Stimulated activated naive CD4-positive, alpha-beta T cell treated with Interleukin-2 at 50 U/mL for 16 hours (primary cell): ENCODE measurements at regions not wholly inside any gene's neighbourhood (a gene's known extent, or its start where the extent isn't known, plus 50 kb on each side); places are given as distances from the start of the nearest gene placed in this dataset.

Experiments
- DNase-seq: peaks from one replicate; lab custom pipeline; 2025; lab: John Stamatoyannopoulos, UW

DNA sequence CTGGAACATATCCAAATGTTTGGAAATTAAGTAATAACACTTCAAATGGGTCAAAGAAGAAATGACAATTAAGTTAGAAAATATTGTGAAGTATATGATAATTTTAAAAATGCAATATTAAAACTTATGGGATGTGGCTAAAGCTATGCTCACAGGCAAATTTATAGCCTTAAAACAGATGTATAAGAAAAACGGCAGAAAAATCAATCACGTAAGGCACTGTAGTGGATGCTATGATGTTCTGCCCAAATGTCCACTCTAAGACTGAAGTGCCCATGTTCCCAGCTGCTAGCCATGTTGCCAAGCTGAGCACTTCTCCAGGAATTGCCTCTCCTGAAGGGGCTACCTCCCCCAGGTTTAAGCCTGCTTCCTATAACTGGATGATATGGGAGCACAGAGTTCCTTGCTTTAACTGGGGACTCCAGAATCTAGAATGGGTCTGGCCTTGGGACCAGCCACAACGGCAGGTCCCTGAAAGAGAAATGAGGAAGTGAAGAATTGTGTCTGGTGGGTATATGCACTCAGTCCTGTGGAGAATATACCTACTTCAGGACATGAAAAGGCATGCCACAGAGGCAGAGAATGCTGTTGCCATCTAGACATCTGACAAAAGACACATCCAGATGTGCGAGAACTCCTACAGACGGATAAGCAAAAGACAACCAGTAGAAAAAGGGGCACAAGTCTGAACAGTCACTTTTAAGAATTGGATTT is 78.2 kb upstream of the RXRA start:
- no peak for DNase-seq

DNA sequence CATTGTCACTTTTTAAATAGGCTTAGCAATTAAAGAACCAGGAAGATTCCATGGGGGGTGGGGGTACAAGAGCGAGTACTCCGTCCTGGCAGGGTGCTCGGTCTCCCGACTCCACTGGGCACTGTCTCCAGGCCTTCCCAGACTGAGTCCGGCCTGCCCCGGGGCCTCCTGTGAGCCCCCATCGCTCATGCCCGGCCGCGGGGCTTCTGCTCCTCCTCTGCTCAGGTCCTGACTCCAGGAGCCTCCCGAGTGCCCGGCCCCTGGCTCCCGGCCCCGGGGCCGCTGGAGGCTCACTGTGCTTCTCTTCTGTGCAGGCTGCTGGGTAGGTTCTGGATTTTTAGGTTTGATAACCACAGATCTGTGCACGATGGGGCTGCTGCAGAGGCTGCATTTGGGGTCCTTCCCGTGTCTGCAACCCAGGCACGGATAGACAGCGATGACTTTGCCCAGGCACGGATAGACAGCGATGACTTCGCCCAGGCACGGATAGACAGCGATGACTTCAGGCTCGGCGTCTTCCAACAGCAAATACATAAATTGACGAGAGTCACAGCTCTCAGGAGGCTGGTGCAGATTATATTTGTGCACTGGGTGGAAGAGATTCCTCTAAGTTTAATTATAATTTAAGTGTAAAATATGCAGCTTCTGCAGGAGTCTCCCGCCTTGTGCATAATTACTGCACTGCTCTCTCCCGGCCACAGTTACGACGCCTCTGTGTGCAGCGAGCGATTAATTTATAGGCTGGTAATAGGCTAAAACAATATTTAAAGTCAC is 74.8 kb upstream of the RXRA start:
- DNase-seq, result no peak

DNA sequence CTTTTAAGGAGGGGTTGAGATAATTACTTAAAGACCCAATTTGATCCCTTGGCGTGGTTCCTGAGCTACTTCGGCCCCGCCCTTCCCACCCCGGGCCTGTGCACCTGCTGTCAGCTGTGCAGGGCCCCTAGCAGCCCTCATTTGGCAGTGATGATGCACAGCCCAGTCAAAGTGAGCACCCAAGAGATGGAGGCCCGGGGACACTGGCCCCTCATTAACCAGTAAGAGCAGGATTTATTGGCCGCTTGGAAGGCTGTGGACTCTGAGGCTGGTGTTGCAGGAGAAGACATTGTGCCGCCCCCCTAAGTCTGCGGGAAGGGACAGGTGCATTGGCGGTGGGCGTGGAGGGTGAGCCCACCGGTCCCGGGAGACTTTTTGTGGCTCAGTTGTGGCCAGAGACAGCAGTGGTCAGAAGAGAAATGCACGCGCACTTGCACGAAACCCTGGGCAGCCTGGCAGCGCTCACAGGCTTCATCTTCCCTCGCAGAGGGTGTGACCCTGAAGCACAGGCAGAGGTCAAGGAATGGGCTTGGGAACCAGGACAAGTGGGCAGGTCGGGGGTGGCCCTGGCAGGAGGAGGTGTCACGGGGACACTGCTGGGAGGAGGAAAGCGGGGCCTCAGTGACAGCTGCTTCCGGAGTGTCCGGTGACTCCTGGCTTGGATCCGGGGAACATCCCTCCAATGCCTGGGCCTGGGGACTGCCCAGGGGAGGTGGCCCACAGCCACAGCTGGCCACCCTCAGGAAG is 74.0 kb upstream of the RXRA start:
- no peak for DNase-seq

DNA sequence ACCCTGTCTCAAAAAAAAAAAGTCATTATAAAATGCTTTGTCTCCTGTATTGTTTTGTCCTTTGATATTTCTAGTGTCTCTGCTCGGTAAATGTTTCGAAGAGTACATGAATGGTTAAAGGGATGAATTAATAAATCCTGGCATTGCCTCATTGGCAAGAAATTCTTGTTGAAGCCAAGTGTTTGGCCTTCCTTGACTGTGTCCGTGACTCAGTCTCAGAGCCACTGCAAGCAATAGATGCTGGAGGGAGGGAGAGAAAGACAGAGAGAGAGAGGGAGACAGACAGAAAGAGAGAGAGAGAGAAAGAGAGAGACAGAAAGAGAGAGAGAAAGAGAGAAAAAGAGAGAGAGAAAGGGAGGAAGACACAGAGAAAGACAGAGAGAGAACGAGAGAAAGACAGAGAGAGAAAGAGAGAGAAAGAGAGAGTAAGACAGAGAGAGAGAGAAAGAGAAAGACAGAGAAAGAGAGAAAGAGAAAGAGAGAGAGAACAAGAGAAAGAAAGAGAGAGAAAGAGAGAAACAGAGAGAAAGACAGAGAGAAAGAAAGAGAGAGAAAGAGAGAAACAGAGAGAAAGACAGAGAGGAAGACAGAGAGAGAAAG is 72.5 kb upstream of the RXRA start:
- no peak for DNase-seq

DNA sequence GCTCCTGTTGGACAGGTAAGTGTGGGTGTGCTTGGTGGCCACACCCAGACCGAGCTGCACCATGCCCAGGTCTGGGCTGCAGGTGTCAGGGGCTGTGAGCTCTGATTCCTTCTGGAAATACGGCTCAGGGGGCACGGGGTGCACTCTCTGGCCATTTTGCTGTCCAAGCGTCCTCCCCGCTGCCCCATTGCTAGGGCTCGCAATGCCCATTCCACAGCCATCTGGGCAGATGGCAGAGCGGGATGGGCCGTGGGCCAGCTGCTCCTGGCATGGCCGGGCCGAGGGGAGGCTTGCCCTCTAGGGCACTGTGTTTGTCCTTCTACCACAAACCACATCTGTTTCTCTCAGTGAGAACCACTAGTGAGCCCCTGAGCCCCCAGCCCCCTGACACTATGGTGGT is 67.9 kb upstream of the RXRA start:
- no peak for DNase-seq

DNA sequence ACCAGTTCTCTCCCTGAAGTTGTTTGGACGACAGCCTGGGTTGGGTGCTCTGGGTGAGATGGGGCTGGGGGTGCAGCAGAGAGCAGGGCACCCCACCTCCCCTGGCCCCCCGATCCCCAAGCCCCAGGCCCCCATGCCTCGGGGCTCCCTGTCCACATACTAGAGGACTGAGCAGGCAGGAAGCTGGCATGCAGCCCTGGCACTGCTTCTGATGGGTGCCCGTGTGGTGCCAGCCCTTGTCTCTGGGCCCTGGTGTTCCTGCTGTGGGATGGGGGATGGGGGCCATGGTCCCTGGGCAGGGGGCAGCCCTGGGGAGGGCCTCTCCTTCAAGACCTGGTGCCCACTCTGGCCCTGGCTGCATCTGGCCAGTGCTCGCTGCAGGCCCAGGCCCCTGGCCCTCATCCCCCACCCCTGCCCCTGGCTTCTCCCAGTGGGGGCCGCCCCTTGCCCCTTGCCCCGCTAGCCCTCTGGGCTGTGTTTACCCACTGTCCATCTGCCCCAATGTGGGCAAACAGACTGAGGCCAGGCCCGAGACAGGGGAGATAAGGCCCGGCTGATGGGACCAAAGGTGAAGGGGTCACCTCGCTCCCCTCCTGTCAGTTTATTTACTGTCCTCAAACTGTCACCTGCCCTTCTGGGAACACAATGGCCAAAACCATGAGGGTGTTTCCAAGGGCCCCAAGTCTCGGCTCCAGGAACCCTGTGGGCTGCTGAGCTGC is 67.3 kb upstream of the RXRA start:
- DNase-seq, result no peak

DNA sequence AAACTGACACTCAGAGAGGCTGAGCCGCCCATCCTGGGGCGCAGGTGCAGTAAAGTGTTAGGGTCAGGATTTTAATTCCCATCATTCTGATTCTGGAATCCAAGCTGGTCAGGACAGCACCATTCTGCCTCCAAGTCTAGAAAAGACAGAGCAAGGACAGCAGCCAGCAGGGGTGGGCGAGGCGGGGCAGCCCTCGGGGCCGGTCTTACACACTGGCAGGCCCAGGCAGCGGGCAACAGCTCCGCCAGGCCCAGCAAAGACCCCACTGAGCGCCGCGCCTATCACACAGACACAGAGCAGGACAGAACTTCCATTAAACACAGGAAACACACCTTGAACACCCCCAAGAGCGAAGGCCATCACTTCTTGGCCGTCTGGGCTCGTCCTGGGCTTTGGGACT is 66.5 kb upstream of the RXRA start:
- DNase-seq, result no peak

DNA sequence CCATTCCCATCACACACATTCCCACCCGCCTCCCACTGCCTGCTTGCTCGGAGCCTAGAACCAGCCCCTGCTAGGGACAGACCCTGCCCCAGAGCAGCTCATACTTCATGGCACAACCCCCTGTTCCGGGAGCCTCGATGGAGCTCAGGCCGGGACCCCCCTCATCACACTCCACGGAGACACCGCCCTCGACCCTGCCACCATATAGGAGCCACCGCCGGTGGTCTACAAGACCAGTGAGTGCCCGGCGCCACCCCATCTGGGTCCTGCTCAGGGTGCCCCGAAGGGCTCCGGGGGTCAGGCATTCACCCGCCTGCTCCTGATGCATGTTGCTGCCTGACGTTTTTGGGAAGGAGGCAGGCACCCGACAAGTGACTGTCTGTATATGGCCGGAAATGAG is 65.5 kb upstream of the RXRA start:
- no peak for DNase-seq

DNA sequence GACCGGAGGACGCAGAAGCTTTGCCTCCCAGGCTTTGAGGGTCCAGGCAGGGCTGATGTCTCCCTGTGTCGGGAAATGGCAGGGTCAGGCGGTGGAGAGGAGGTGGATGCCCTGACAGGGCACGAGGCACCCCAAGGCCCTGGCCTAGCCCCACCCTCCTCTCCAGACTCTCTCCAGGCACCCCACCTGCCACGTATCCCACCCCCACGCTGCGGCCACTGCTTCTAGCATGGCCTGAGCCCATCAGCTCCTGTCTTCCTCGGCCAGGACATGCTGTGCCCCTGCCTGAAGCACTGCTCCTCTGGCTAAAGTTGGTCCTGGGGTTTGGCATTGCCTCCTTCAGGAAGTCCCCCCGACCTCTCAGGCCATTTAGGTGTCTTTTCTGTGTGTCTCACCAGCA is 64.2 kb upstream of the RXRA start:
- no peak for DNase-seq

DNA sequence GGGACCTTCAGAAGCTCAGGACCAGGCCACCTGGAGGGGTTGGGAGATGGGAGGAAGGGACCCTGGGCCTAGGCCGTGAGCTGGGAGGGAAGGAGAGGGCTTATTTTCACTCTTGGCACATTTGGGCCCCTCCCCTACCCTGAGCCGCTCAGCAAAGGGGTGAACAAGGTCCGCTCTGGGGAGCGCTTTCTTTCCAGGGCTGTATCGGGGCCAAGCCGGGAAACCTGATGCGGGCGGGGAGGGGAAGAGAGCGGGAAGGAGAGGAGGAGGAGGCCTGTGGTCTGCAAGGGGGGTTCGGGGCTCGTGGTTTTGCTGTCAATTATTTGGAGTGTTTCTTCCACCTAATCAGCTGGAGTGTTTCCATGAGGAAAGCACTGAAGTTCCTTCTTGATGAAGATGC is 62.7 kb upstream of the RXRA start:
- DNase-seq, result no peak

DNA sequence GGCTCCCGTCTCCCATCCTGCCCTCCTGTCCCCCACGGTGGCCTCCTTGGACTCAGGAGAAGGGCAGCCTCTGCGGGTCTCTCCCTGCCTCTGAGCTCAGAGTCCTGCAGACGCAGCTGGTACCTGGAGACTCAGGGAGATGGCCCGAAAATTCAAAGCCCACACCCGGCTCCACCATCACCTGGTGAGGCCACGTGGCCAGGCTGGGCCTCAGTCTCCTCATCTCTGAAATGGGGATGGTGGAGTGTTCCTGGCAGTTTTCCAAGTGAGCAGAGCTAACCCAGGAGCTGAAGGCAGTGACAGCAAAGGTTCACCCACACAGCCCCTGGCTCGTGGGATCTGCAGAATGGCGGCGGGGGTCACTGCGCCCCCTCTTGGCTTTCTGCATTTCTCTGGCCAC is 62.1 kb upstream of the RXRA start:
- DNase-seq, result no peak

DNA sequence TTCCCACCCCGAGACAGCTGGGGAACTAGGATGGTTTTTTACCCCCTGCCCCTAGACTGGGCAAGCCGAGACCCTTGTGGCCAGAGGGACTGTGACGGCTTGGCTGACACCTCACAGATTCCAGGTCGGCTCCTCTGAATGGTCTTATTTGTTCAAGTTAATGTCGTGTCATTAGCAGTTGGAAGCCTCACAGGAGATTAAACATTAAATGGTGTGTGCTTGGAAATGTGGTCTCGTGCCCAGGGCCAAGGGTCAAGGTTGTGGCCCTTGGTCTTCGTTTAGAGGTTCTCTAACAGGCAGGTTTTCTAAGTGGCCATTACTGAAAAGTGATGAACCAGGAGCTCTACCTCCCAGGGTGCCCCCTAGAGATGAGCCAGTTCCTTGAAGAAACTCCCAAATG is 61.2 kb upstream of the RXRA start:
- DNase-seq, result no peak

DNA sequence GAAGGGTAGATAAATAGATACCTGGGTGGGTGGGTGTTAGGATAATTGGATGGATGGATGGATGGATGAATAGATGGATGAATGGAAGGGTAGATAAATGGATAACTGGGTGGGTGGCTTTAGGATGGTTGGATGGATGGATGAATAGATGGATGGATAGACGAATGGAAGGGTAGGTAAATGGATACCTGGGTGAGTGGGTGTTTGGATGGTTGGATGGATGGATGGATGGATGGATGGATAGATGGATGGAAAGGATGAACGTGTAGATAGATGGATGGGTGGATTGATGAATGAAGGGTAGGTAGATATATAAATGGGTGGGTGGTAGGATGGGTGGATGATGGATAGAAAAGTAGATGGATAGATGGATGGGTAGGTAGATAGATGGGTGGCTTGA is 59.8 kb upstream of the RXRA start:
- no peak for DNase-seq

DNA sequence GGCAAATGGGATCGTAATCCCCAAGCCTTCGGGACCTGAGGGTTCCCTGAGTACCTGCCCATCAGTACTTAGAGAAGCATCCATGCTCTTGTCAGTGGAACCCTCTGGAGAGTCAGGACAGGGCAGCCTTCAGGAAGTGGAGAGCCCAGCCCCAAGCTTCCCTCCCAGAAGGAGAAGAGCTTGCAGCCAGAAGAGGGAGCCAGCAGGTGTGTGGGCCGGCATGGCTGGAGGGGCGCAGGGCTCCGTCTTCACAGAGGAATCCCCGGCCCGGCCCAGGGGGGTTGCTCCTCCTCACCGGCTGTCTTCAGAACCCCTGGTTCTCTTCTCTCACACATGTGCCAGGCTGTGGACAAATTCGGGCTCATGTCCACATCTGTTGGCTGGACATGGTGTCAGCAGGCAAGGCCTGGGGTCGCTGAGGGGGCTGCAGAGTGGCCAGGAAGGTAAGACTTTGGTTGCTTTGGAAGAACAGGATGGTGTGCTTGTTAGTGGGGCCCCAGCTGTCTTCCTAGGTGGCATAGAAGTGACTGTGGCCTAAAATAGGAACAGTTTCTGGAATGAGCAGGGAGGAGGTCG is 58.9 kb upstream of the RXRA start:
- DNase-seq, result no peak

DNA sequence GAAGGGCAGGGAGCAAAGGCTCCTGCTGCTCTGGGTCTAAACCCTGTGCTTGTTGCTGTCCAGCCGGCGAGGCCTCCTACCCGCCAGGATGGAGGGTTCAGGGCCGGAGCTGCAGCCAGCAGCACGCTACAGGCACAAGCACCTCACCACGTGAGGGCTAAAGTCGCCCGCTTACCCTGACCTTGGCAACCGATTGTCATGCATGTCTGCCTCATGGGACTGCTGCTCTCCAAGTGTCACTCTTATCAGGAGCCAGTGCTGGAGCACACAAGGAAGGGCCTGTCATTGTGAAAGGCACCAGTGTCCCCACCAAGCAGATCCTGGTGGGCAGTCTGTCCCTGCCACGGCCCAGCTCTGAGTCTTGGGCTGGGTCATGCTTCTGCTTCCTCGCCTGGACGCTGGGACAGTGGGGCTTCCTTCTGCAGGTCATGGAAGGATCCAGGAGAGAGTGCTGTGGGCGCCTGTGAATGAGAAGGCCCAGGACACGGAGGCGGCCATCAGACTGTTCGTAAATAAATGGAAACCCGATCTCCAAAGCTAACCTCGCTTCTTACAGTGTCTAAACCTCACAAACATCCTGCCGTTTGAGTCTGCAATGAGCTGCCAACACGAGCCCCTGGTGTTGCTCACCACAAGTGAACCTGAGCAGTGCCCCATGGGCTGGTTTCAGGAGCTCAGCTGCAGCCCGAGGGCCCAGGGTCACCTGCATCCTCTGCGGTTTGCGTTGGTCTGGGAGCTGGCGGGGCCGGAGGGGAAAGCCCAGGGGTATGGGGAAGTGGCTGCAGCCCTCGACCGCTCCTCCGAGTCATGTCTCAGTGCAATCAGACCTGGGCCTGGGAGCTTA is 58.2 kb upstream of the RXRA start:
- no peak for DNase-seq

DNA sequence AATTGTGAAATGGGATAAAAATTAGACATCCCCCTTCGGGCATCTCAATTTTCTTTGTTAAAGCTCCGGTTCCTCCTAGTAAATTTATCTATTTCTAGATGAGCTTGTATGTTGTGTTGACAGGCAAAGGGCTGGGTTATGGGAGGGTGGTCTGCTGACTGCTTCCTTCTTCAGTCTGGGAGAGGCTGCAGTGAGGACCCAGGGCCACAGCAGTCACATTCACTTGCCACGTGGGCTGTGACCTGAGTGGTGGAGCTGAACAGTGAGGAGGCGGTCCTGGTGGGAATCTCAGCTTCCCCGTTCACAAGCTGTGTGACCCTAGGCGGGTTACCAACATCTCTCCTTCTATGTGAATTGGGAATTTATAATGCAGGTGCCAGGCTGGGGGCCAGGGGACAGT is 57.5 kb upstream of the RXRA start:
- no peak for DNase-seq

DNA sequence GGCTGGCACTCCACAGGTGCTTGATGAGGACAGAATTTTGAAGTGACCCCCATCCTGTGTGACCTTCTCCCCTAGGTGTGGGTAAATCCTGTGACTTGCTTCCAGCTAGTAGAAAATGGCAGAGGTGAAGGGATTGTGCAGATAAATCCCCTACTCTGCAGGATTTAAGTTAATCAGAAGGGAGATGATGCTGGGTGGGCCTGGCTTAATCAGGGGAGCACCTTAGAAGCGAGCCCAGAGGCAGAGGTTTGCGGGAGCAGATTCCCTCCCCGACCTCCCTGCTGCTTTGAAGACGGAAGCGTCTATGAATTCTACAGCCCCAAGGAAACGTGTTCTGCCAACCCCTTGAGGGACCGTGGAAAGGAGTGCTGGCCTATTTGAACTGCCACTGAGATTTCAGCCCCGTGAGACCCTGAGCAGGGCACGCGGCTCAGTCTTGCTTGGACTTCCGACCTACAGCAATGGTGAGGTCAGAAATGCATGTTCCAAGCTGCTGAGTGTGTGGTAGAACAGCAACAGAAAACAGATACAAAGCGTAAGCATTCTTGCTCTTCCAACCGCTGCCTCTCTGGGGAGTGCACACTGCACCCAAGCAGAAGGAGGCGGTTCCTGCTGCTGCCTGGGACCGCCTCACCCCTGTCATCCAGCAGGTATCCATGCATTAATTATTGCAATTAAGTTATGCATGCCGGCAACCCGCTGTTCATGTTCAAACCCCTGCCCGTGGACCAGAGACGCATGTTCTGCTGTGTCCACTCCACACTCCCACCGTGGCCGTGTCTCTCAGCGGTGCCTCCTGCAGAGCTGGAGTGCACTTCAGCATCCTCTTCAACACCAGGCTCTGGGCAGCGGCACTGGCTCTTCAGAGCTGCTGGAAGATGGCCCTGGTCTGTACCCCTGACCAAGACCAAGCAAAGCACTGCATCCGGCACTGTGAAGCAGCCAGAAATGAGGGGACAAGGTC is 54.6 kb upstream of the RXRA start:
- no peak for DNase-seq

DNA sequence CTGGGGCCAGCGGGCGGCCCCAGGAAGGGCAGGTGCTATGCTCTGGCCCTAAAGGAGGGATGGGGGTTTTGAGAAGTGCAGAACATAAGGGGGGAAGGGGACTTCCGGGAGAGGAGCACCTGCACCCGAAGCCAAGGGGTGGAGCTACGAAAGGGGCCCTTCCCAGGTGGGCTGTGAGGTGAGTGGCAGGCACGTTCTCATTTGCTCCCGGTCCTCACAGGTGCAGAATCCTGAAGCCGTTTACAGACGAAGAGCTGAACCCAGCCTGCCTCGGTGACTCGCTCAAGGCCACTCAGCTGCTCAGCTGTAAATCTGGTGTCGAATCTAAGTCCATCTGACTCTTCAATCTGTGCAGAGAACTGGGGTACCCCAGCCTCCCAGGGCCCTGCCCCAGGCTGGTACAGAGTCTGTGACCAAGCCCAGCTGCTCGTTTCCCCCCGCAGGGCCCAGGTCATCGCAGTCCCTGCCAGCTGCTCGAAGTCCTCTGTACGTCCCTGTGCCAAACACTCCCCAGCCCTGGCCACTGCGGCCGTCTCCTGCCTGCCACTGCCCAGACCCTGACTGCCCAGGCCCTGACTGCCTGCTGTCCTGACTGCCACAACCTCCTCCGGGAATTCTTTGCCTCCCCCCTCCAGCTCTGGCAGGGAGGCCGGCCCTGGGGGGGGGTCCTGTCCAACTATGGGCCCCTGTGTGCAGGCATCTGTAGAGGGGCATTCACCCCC is 53.8 kb upstream of the RXRA start:
- DNase-seq, result no peak

DNA sequence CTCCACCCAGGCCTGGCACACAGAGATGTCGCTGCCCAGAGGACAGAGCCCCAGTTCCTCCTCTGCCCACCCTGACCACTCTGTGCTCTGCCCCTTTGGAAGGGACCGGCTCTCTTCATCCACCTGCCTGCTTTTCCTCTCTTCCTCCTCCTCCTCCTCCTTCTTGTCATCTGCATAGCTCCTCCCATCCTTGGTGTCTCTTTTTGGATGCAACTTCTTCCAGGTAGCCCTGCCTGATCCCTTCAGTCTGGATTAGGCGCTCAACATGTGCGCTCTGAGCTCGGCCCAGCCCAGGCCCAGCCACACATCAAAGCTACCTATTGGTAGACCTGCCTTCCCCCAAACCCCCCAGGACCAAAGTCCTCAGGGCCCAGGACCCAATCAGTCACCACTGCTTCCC is 52.6 kb upstream of the RXRA start:
- DNase-seq, result no peak
